ENCODE measurements at regions not wholly inside any gene's neighbourhood (a gene's known extent, or its start where the extent isn't known, plus 50 kb on each side); places are given as distances from the start of the nearest gene placed in this dataset.
A peak's percentile ranks its signal among the peaks of the same experiment; 100 is the strongest.
"Not testable (repeated sequence)": the region's sequence is repeated elsewhere in the genome, so short reads cannot be mapped to it uniquely, and the experiment has no call there.

- DNase-seq (ENCODE audit: extremely low read depth, low read depth): no peak
Measured at GRCh38 chr17:68670967-68671693, 70.0 kb upstream of the FAM20A start.

DNA sequence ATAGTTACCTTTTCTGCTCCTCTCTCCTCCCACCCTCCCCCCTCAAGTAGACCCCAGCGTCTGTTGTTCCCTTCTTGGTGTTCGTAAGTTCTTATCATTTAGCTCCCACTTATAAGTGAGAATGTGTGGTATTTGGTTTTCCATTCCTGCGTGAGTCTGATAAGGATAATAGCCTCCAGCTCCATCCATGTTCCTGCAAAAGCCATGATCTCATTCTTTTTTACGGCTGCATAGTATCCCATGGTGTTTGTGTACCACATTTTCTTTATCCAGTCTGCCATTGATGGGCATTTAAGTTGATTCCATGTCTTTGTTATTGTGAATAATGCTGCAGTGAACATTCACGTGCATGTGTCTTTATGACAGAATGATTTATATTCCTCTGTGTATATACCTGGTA is 65.3 kb upstream of the FAM20A start:
- DNase-seq (ENCODE audit: extremely low read depth, low read depth): not testable (repeated sequence)

DNA sequence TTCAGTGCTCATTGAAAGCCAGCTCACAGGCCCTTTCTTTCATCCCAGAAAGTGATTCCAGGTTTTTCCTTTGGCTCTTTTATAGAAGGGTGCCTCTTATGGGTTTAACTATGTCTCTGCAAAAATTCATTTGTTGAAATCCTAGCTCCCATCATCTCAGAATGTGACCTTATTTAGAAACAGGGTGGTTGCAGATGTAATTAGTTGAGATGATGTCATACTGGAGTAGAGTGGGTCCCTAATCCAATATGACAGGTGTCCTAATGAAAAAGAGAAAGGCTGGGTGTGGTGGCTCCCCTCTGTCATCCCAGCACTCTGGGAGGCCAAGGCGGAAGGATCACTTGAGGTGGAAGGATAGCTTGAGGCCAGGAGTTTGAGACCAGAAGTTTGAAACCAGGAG is 64.2 kb upstream of the FAM20A start:
- DNase-seq (ENCODE audit: extremely low read depth, low read depth): no peak

- DNase-seq (ENCODE audit: extremely low read depth, low read depth): no peak
Measured at GRCh38 chr17:68662479-68662878, 61.3 kb upstream of the FAM20A start.

- no peak for DNase-seq (ENCODE audit: extremely low read depth, low read depth)
Measured at GRCh38 chr17:68662037-68662432, 60.9 kb upstream of the FAM20A start.

GRCh38 chr17:68661265-68662036 is 60.3 kb upstream of the FAM20A start:
- DNase-seq (ENCODE audit: extremely low read depth, low read depth): no peak

DNA sequence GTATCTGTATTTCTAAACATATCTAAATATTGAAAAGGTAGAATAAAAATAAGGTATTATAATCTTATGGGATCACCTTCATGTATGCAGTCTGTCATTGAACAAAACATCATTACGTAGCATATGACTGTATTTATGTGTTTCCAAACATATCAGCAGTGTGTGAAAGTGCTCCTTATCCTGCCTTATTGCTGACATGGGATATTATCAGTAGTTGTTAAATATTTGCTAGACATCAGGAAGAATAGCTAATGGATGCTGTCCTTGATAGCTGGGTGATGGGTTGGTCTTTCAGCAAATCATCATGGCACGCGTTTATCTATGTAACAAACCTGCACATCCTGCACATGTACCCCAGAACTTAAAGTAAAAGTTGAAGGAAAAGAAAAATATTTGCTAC is 59.1 kb upstream of the FAM20A start:
- no peak for DNase-seq (ENCODE audit: extremely low read depth, low read depth)

GRCh38 chr17:68658999-68659780 is 58.0 kb upstream of the FAM20A start:
- DNase-seq (ENCODE audit: extremely low read depth, low read depth): peak; percentile 30

DNA sequence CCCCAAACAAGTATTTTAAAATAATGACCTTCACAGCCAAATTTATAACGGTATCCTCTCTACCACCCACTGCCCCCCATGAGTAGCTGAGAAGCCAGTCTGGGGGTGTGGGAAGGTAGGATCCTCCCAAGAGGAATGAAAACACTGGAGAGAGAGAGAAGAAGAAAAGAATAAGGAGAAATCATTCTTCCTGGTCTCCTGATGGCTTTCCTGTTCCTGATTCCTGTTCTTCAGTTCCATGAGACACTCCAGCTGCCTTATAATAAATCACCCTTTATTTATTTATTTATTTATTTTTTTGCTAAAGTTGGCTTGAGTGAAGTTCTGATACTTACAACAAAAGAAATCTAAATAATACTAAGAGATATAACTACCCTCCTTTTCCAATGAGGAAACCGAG is 56.4 kb upstream of the FAM20A start:
- DNase-seq (ENCODE audit: extremely low read depth, low read depth): no peak

- no peak for DNase-seq (ENCODE audit: extremely low read depth, low read depth)
Measured at GRCh38 chr17:68657166-68657565, 56.0 kb upstream of the FAM20A start.

DNA sequence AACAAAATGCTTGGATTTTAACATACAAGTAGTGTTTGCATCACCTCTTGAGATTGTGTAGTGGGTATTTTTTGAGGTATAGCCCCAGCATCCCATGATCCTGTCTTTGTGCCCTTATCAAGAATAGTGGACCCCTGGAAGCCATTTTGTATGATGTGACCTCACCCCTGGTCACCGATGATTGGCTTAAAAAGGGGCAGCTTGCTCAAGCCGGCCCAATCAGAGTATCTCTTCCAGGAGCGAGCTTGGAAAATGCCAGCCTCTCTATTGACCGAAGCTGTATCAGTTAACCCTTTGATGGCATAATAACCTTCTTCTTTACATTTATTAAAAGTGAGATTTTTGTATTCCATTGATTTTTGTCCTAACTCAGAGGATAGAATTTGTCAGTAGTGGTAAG is 55.5 kb upstream of the FAM20A start:
- no peak for DNase-seq (ENCODE audit: extremely low read depth, low read depth)

Measured in NCI-H460 (cell line).